Stimulated activated naive CD8-positive, alpha-beta T cell treated with anti-CD3 and anti-CD28 coated beads, Interleukin-15, amount 100 ng/mL, for 72 hours (primary cell): ENCODE measurements at regions not wholly inside any gene's neighbourhood (a gene's known extent, or its start where the extent isn't known, plus 50 kb on each side); places are given as distances from the start of the nearest gene placed in this dataset.

ENCODE experiments used
- ATAC-seq: fragments of 150-1000 bp; cut with Tn5 transposase; 2 replicates; pipeline ENCODE4 v1.10.0; 2021; ENCODE audit warnings: mild to moderate bottlenecking, moderate library complexity
- DNase-seq, 2 donors: peaks; one replicate each; pipeline ENCODE4 v3.0.0; 2021 to 2022
- H3K27ac Mint-ChIP-seq, 2 donors: one replicate each; pipeline ENCODE4 v1.8.0; 2022; ENCODE audit warnings: mild to moderate bottlenecking in 2 of 2, mixed read lengths in 2 of 2, moderate library complexity in 2 of 2
- H3K27me3 Mint-ChIP-seq: one replicate; pipeline ENCODE4 v1.8.0; 2022; ENCODE audit warnings: mixed read lengths
- H3K4me1 Mint-ChIP-seq: one replicate; pipeline ENCODE4 v1.8.0; 2022; ENCODE audit warnings: mild to moderate bottlenecking, mixed read lengths
- H3K4me3 Mint-ChIP-seq, 2 donors: one replicate each; pipeline ENCODE4 v1.8.0; 2022; ENCODE audit warnings: mild to moderate bottlenecking in 2 of 2, mixed read lengths in 2 of 2, moderate library complexity in 1 of 2
- H3K9me3 Mint-ChIP-seq, 2 donors: one replicate each; pipeline ENCODE4 v1.8.0; 2022; ENCODE audit warnings: mixed read lengths in 2 of 2

- no peak for ATAC-seq
These were observed 85.5 kb upstream of the ADRA2C start for GRCh38 chr4:3680656-3681055.

GRCh38 chr4:3679851-3680311 is 86.3 kb upstream of the ADRA2C start:
- no peaks in the 10 kb centered on the region for H3K4me1 Mint-ChIP-seq
- no peak for DNase-seq
- H3K9me3 Mint-ChIP-seq = no peaks in the 10 kb centered on the region
- H3K27ac Mint-ChIP-seq = no peak overlapping the region
- H3K27me3 Mint-ChIP-seq = peaks cover 20% of the 10 kb centered on the region
- no peak overlapping the region for H3K4me3 Mint-ChIP-seq
- no peak for ATAC-seq

More at GRCh38 chr4:3680656-3681055, 85.5 kb upstream of the ADRA2C start:
- peaks cover 12% of the 10 kb centered on the region for H3K27me3 Mint-ChIP-seq
- no peaks in the 10 kb centered on the region for H3K4me1 Mint-ChIP-seq
- H3K9me3 Mint-ChIP-seq = no peaks in the 10 kb centered on the region
- DNase-seq = no peak
- H3K4me3 Mint-ChIP-seq = no peak overlapping the region
- no peak overlapping the region for H3K27ac Mint-ChIP-seq

GRCh38 chr4:3679071-3679825 is 86.9 kb upstream of the ADRA2C start:
- ATAC-seq (no peak), DNase-seq (no peak)
- no peak overlapping the region for H3K4me3 Mint-ChIP-seq
- H3K4me1 Mint-ChIP-seq = no peaks in the 10 kb centered on the region
- H3K27me3 Mint-ChIP-seq = peaks cover 22% of the 10 kb centered on the region
- no peak overlapping the region for H3K27ac Mint-ChIP-seq
- no peaks in the 10 kb centered on the region for H3K9me3 Mint-ChIP-seq

- no peak overlapping the region for H3K4me3 Mint-ChIP-seq
- no peak for ATAC-seq
- DNase-seq = no peak
- no peak overlapping the region for H3K27ac Mint-ChIP-seq
- no peaks in the 10 kb centered on the region for H3K4me1 Mint-ChIP-seq
- peaks cover 4 to 5% of the 10 kb centered on the region in 2 donors for H3K9me3 Mint-ChIP-seq
- peaks cover 22% of the 10 kb centered on the region for H3K27me3 Mint-ChIP-seq
These were observed 88.5 kb upstream of the ADRA2C start for GRCh38 chr4:3677748-3678070.

- Mint-ChIP-seq H3K27ac (no peak overlapping the region), H3K4me3 (no peak overlapping the region), H3K27me3 (peaks cover 22% of the 10 kb centered on the region), H3K9me3 (peaks cover 9 to 11% of the 10 kb centered on the region in 2 donors), H3K4me1 (no peaks in the 10 kb centered on the region)
- DNase-seq = no peak
- no peak for ATAC-seq
These were observed 89.1 kb upstream of the ADRA2C start for GRCh38 chr4:3676907-3677747.

GRCh38 chr4:3676196-3676595 is 90.0 kb upstream of the ADRA2C start:
- no peak for ATAC-seq
- peaks cover 9 to 13% of the 10 kb centered on the region in 2 donors for H3K9me3 Mint-ChIP-seq

DNA sequence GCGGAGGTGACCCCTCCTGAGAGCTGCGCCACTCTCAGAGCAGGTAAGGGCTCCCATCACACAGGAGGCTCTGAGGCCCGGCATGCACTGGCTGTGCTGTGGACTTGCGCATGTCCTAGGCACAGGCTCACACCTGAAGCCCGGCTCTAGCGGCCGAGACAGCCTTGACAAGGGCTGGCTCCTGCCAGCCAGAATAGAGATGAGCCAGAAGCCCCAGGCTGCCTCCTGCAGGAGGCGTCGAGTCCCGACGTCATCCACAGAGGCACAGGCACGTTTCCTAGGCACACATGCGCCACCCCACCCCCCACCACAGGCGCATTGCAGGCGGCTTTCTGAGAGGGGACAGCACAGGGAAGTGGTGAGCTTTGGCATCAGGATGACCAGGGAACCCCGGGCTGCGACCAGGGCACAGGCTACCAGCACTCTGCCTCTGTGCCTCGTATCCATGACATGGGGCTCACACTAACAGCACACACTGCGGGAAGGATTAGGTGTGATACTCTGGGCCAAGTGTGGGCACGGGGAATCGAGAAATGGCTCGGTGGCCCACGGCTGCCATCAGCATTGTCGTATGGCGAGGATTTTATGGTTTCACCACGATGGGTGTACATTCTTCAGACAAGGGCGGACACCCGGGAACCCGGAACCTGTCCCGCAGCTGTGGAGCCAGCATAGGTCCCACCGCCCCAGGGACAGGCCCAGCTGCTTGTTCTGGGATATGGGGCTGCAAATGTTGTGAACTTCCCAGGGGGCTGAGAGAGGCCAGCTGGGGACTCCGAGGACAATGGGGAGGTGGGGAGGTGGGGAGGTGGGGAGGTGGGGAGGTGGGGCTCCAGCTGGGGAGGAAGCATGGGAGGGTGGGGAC is 90.7 kb upstream of the ADRA2C start:
- H3K27ac Mint-ChIP-seq = no peak overlapping the region
- H3K4me1 Mint-ChIP-seq = no peaks in the 10 kb centered on the region
- H3K4me3 Mint-ChIP-seq = no peak overlapping the region
- H3K9me3 Mint-ChIP-seq = peaks cover 9 to 13% of the 10 kb centered on the region in 2 donors
- DNase-seq (no peak), ATAC-seq (no peak)
- H3K27me3 Mint-ChIP-seq = peaks cover 22% of the 10 kb centered on the region

More at GRCh38 chr4:3676196-3676595, 90.0 kb upstream of the ADRA2C start:
- H3K27me3 Mint-ChIP-seq = peaks cover 22% of the 10 kb centered on the region
- no peak overlapping the region for H3K4me3 Mint-ChIP-seq
- H3K27ac Mint-ChIP-seq = peak overlapping the region in 1 of 2 donors; percentile 25
- DNase-seq = no peak
- H3K4me1 Mint-ChIP-seq = no peaks in the 10 kb centered on the region

DNA sequence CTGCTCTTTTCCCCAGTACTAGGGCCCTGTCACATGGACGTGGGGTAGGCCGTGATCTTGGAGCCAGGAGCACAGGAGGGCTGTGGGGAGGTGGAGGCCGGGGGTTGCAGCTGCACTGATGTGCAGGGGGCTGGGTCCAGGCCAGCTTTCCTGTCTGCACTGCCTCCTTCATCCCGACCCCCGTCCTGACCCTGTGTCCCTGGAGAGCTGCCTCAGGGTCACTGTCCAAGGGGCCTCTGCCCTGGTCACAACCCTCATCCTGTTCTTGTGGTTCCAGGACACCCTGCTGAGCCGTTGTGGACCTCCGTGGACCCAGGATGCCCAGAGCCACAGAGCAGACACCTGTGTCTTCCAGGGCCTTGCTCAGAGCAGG is 91.7 kb upstream of the ADRA2C start:
- DNase-seq = no peak
- Mint-ChIP-seq H3K27ac (no peak overlapping the region), H3K4me1 (no peaks in the 10 kb centered on the region), H3K27me3 (peaks cover 22% of the 10 kb centered on the region), H3K9me3 (peaks cover 9 to 13% of the 10 kb centered on the region in 2 donors), H3K4me3 (no peak overlapping the region)
- no peak for ATAC-seq

DNA sequence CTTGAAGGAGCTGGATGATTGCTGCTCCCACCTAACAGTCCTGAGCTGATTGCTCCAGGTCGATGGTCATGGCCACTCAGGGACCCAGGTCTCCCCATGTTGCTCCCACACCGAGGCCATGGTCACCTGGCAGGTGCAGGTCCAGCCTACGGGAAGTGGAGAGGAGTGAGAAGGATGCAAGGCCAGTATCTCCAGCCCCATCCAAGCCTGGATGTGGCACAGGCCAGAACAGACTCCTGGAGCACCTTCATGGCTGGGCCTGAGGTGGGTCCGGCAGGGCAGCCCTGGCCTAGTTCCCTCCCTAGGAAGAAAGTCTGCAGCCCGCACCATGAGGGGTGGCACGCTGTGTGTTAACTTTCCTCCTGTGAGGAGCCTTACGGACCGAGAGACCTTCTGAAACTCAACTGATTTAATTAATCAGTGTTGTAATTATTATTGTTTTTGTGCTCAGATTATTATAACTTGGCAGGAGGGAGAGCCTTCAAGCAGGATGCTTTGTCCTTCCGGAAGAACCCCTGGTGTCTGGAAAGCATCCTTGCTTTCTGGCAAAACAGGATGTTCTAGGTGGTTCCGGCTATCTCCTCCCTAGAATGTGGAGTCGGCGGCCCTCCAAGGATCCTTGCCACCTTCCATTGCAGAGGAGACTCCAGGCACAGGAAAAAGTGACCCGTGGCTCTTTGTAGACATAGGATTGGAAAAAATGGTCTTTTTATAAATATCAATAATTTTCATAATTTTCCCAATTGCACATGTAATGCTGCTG is 92.3 kb upstream of the ADRA2C start:
- Mint-ChIP-seq H3K4me3 (no peak overlapping the region), H3K27me3 (peaks cover 22% of the 10 kb centered on the region), H3K9me3 (peaks cover 9 to 13% of the 10 kb centered on the region in 2 donors), H3K4me1 (no peaks in the 10 kb centered on the region), H3K27ac (no peak overlapping the region)
- DNase-seq (no peak), ATAC-seq (no peak)

- DNase-seq (no peak), ATAC-seq (no peak)
- peaks cover 9 to 13% of the 10 kb centered on the region in 2 donors for H3K9me3 Mint-ChIP-seq
- H3K27ac Mint-ChIP-seq = no peak overlapping the region
- peaks cover 22% of the 10 kb centered on the region for H3K27me3 Mint-ChIP-seq
- H3K4me1 Mint-ChIP-seq = no peaks in the 10 kb centered on the region
- H3K4me3 Mint-ChIP-seq = no peak overlapping the region
These were observed 93.0 kb upstream of the ADRA2C start for GRCh38 chr4:3673176-3673575.

GRCh38 chr4:3672465-3672831 is 93.7 kb upstream of the ADRA2C start:
- ATAC-seq (no peak), DNase-seq (no peak)
- H3K27me3 Mint-ChIP-seq = peaks cover 22% of the 10 kb centered on the region
- H3K4me1 Mint-ChIP-seq = no peaks in the 10 kb centered on the region
- no peak overlapping the region for H3K27ac Mint-ChIP-seq
- H3K9me3 Mint-ChIP-seq = peaks cover 9 to 14% of the 10 kb centered on the region in 2 donors
- no peak overlapping the region for H3K4me3 Mint-ChIP-seq

- Mint-ChIP-seq H3K9me3 (peaks cover 9 to 19% of the 10 kb centered on the region in 2 donors), H3K4me3 (no peak overlapping the region), H3K27me3 (peaks cover 22% of the 10 kb centered on the region), H3K27ac (no peak overlapping the region), H3K4me1 (no peaks in the 10 kb centered on the region)
- DNase-seq = no peak
- ATAC-seq = no peak
These were observed 94.4 kb upstream of the ADRA2C start for GRCh38 chr4:3671571-3672464.

- Mint-ChIP-seq H3K4me3 (no peak overlapping the region), H3K27me3 (peaks cover 12% of the 10 kb centered on the region), H3K9me3 (peaks cover 9 to 19% of the 10 kb centered on the region in 2 donors), H3K27ac (no peak overlapping the region), H3K4me1 (no peaks in the 10 kb centered on the region)
- no peak for ATAC-seq
- DNase-seq = no peak
These were observed 95.4 kb upstream of the ADRA2C start for GRCh38 chr4:3670521-3671519.
